Ecto neural progenitor cell (in vitro differentiated cells): ENCODE measurements at regions not wholly inside any gene's neighbourhood (a gene's known extent, or its start where the extent isn't known, plus 50 kb on each side); places are given as distances from the start of the nearest gene placed in this dataset.
"Not testable (repeated sequence)": the region's sequence is repeated elsewhere in the genome, so short reads cannot be mapped to it uniquely, and the experiment has no call there.

ENCODE experiments used
- DNase-seq: peaks from one replicate; pipeline ENCODE4 v3.0.0-alpha.2; 2018; ENCODE audit warnings: low spot score

GRCh38 chr2:235105821-235106359, 154.1 kb downstream of the SH3BP4 start:
- no peak for DNase-seq

GRCh38 chr2:235106874-235107639, 155.2 kb downstream of the SH3BP4 start:
- DNase-seq, result peak; percentile 75

DNA sequence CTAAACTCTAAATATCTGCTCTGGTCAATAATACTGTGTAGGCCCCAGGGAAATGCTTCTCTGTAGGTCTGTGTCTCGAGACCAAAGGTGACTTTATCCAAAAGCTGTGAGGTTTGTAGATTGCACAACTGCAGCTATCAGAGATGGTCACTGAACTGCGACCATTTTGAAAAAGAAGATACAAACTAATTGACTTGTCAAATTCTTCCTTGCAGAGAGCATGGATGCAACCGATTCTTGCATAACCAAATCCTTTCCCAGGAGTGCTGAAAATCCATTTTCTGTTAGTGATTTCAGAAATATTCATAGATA, 155.8 kb downstream of the SH3BP4 start:
- DNase-seq, result no peak

DNA sequence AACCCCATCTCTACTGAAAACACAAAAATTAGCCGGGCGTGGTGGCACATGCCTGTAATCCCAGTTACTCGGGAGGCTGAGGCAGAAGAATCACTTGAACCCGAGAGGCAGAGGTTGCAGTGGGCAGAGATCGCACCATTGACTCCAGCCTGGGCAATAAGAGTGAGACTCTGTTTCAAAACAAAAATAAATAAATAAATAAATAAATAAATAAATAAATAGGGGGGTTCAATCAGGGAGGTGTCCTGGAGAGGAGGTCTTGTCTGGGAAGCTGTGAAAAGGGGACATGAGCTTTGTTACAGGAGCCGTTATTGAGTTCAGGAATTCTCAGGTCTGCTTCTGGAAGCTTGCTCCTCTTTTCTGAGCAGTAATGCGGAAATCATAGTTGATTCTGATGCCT, 157.7 kb downstream of the SH3BP4 start:
- not testable (repeated sequence) for DNase-seq

DNA sequence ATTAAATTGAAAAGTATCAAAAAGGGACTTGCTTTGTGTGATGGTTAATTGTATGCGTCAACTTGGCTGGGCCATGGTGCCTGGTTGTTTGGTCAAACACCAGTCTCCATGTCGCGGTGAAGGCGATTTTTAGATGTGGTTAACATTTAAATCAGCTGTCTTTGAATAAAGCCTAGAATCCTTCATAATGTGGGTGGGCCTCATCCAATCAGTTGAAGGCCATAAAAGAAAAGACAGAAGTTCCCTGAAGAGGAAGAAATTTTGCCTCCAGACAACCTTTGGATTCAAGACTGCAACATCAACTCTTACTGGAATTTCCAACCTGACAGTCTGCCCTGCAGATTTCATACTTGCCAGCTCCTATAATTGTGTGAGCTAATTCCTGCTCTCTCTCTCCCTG, 160.5 kb downstream of the SH3BP4 start:
- no peak for DNase-seq

- peak; percentile 60 for DNase-seq
Measured at GRCh38 chr2:235113854-235114253, 162.0 kb downstream of the SH3BP4 start.

- DNase-seq, result no peak
Measured at GRCh38 chr2:235114286-235114685, 162.5 kb downstream of the SH3BP4 start.

DNA sequence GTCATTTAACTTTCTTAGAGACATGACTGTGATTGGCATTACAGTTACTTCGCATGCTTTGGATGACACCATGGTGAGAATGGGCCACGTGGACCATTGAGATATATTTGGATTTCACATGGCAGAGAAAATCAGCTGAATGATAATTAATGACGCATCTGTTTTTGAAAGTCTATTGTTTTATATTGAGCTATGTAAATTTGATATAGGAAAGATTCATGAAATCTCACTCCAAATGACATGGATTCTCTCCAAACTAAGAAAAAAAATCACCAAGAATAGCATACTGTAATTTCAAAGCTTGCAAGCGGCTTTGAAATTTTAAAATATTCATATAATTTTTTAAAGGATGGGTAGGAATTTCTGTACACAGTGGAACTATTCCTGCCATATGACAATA, 163.7 kb downstream of the SH3BP4 start:
- DNase-seq, result no peak

DNA sequence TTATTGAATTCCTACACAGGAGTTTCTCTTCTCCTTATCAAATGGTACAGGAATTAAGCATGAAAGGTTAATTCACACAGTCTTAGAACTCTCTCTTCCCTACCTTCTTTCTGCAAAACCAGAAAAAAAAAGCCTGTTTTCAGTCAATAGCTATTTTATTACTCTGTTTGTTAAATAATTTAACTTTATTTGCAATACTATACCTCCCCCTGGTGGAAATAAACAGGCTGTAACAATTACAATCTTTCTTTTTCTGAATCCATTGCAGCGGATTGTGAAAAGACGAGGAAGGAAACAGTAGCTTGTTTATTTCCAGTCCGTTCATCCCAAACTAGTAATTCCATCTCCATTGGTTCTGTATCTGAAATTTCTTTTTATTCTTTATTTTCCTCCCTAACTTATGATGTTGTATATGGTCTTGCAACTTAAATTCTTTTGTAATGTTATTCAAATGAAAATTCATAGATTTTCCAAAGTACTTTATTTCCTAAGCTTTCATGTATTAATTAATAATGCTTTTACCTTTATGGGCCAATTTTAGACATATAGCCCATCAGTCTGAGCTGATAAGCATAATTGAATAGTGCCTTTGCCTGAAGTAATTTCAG, 165.2 kb downstream of the SH3BP4 start:
- DNase-seq, result no peak

DNA sequence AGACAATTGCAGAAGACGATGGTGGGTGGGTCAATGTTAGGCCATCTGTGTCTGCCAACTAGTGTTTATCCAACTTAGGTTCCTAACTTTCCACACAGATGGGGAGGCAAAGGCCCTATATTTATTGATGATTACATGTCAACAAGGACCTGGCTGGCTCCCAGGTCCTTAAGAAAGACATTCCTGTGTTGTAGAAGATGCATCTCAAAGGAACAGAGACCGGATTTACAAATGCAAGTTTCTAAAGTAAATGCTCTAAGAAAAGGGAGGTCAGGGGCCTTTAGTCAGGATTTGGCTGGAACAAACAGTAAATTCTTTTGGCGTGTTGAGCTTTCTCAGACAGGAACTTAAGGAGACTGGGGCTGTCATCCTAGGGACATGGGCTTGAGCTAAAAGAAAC, 175.0 kb downstream of the SH3BP4 start:
- no peak for DNase-seq

- no peak for DNase-seq
Measured at GRCh38 chr2:235127931-235128330, 176.1 kb downstream of the SH3BP4 start.

GRCh38 chr2:235129850-235130249, 178.0 kb downstream of the SH3BP4 start:
- DNase-seq, result no peak

GRCh38 chr2:235131334-235132305, 179.8 kb downstream of the SH3BP4 start:
- DNase-seq, result no peak

DNA sequence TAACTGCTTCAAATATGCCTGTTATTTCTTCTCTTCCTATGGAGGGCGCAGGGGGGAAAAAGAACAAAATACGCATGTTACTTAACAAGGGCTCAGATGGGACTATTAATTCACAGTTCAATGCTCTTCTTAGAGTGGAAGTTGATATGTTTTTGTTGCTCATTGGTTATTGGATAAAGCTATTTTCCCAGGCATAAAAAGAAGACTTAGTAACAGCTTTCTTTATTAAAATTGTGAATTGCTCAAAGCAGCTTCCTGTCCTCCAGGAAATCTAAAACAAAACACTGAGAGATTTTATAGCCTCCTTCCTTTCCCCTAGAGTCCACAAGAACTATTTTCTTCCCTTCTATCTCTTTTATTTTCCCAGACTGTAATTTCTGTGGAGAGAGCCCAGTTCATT, 180.8 kb downstream of the SH3BP4 start:
- no peak for DNase-seq

- no peak for DNase-seq
Measured at GRCh38 chr2:235133837-235134236, 182.0 kb downstream of the SH3BP4 start.

DNA sequence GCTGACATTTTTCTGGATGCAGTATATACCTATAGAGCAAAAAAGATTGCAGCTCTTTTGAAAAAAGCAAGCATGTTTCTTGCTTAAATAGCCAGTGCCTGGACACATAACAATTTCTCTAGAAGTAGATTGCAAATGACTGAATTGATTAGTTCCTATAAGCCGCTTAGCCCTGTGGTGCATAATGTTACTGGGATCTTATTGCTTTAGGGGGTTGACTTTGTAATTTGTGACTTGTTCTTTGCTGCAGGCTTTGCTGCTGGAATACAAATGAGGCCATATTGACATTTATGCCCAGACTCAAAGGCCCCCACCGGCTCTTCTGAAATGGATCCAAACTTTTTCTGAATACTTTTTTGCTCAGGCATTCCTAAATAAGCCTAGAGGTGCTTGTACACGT, 182.6 kb downstream of the SH3BP4 start:
- DNase-seq, result no peak

DNA sequence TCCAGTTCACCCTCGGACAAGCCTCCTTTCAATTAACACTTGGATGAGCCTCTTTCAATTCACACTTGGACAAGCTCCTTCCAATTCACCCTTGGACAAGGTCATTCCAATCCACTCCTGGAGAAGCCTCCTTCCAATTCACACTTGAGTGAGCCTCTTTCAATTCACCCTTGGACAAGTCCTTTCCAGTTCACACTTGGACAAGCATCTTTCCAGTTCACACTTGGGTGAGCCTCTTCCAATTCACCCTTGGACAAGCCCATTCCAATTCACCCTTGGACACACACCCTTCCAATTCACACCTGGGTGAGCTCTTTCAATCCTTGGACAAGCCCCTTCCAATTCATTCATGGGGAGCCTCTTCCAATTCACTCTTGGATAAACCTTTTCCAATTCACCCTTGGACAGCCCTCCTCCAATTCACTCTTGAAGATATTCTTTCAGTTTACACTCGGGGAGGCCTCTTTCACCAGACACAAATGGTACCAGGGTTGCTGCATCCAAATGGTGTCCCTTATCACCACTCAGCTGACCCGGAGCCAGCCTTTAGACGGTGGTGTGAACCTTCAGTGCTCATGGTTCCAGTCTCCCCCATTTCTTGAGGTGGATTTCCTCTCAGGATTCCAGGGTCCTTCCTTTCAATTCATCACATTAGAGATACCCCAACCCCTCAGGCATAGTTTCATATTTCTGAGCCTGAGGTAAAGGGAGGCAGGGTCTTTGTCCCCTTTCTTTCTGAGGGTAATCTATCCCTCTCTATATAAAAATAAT, 183.6 kb downstream of the SH3BP4 start:
- no peak for DNase-seq

GRCh38 chr2:235135990-235136561, 184.3 kb downstream of the SH3BP4 start:
- peak; percentile 81 for DNase-seq

- no peak for DNase-seq
Measured at GRCh38 chr2:235138339-235138738, 186.5 kb downstream of the SH3BP4 start.

GRCh38 chr2:235139956-235140800, 188.4 kb downstream of the SH3BP4 start:
- peak; percentile 36 for DNase-seq

- no peak for DNase-seq
Measured at GRCh38 chr2:235140801-235141081, 188.9 kb downstream of the SH3BP4 start.
